B cell (primary cell): ENCODE measurements at regions not wholly inside any gene's neighbourhood (a gene's known extent, or its start where the extent isn't known, plus 50 kb on each side); places are given as distances from the start of the nearest gene placed in this dataset.

Source experiments
- ATAC-seq: fragments of 200-7000 bp; cut with Tn5 transposase; one replicate; pipeline ENCODE4 v1.10.0; 2021; ENCODE audit warnings: low read depth, mild to moderate bottlenecking, moderate number of reproducible peaks, moderate library complexity
- CTCF ChIA-PET: fragments of 350-600 bp; sonication (Branson Sonifier 250); formaldehyde crosslinking; loops from one replicate; lab custom pipeline; 2021; ENCODE audit warnings: antibody characterized with exemption, inconsistent platforms; lab: Charles Lee
- POLR2A ChIA-PET: fragments of 350-600 bp; sonication (Branson Sonifier 250); formaldehyde crosslinking; loops from one replicate; lab custom pipeline; 2021; ENCODE audit warnings: antibody characterized with exemption; lab: Charles Lee
- DNase-seq: peaks from one replicate; pipeline ENCODE4 v3.0.0; 2013
- H2AFZ ChIP-seq: 2 replicates; pipeline ENCODE4 v1.6.1; 2012; ENCODE audit warnings: mild to moderate bottlenecking, low read depth, low read length; ENCODE audit not compliant: insufficient read depth, poor library complexity, severe bottlenecking
- H3K27ac ChIP-seq, 2 donors: 1 replicate in 1 of 2; 2 replicates in 1 of 2; pipeline ENCODE4 v1.5.1; 2012 to 2013; ENCODE audit warnings: low read length in 2 of 2, mild to moderate bottlenecking in 2 of 2, moderate library complexity in 1 of 2
- H3K27me3 ChIP-seq, 4 experiments: fragments of 200-600 bp in 1 of 4; sonication (generic) in 1 of 4; replicated peaks in 1 of 4; 1 replicate in 2 of 4; 2 replicates in 2 of 4; pipeline versions ENCODE4 v1.6.1 to v1.7.0; 2013 to 2016; ENCODE audit warnings: low read length in 3 of 4, mild to moderate bottlenecking in 2 of 4, mixed read lengths in 1 of 4, moderate library complexity in 1 of 4; ENCODE audit not compliant: insufficient read depth in 4 of 4, control insufficient read depth in 3 of 4; ENCODE audit errors: control extremely low read depth in 1 of 4
- H3K36me3 ChIP-seq, 2 experiments: replicated peaks in 1 of 2; 1 replicate in 1 of 2; 2 replicates in 1 of 2; pipeline versions ENCODE4 v1.6.1 to v1.7.1; 2013; ENCODE audit warnings: low read length in 1 of 2; ENCODE audit not compliant: insufficient read depth in 2 of 2, control insufficient read depth in 1 of 2; ENCODE audit errors: control extremely low read depth in 1 of 2, extremely low read depth in 1 of 2
- H3K4me1 ChIP-seq, 2 donors: fragments of 200-600 bp in 1 of 2; sonication (generic) in 1 of 2; 1 replicate in 1 of 2; 2 replicates in 1 of 2; pipeline versions ENCODE4 v1.5.1 to v1.6.1; 2013 to 2017; ENCODE audit warnings: low read length in 2 of 2; ENCODE audit not compliant: control insufficient read depth in 2 of 2, insufficient read depth in 2 of 2
- H3K4me2 ChIP-seq: replicated peaks from 2 replicates; pipeline ENCODE3; 2012; ENCODE audit warnings: mild to moderate bottlenecking, low read depth, low read length; ENCODE audit not compliant: poor library complexity, severe bottlenecking
- H3K4me3 ChIP-seq, 5 experiments: fragments of 200-600 bp in 1 of 5; sonication (generic) in 1 of 5; 1 replicate in 3 of 5; 2 replicates in 2 of 5; pipeline versions ENCODE4 v1.5.1 to v1.7.0; 2011 to 2016; ENCODE audit warnings: low read length in 4 of 5, mild to moderate bottlenecking in 4 of 5, low read depth in 2 of 5, control low read depth in 1 of 5, moderate library complexity in 1 of 5; ENCODE audit not compliant: insufficient read depth in 1 of 5; ENCODE audit errors: control extremely low read depth in 1 of 5, extremely low read depth in 1 of 5
- H3K79me2 ChIP-seq: fragments of 200-600 bp; sonication (generic); one replicate; pipeline ENCODE4 v1.6.0; 2016; ENCODE audit warnings: low read length; ENCODE audit not compliant: control insufficient read depth, insufficient read depth
- H3K9ac ChIP-seq: fragments of 200-600 bp; sonication (generic); 2 replicates; pipeline ENCODE4 v1.6.1; 2017; ENCODE audit warnings: mild to moderate bottlenecking, low read length, moderate library complexity
- H3K9me3 ChIP-seq, 3 donors: one replicate each; pipeline versions ENCODE4 v1.6.1 to v1.7.1; 2013; ENCODE audit warnings: low read length in 2 of 3; ENCODE audit not compliant: control insufficient read depth in 2 of 3, insufficient read depth in 1 of 3; ENCODE audit errors: control extremely low read depth in 1 of 3
- H4K20me1 ChIP-seq: 2 replicates; pipeline ENCODE4 v1.6.0; 2012; ENCODE audit warnings: mild to moderate bottlenecking, low read length; ENCODE audit not compliant: insufficient read depth, control insufficient read depth, poor library complexity, severe bottlenecking
- H3K27ac Mint-ChIP-seq: one replicate; pipeline ENCODE4 v1.8.0; 2021; ENCODE audit warnings: mixed read lengths
- H3K27me3 Mint-ChIP-seq: one replicate; pipeline ENCODE4 v1.8.0; 2021; ENCODE audit warnings: mixed read lengths
- H3K4me1 Mint-ChIP-seq: one replicate; pipeline ENCODE4 v1.8.0; 2021; ENCODE audit warnings: mixed read lengths
- H3K4me3 Mint-ChIP-seq: one replicate; pipeline ENCODE4 v1.8.0; 2021; ENCODE audit warnings: mixed read lengths
- H3K9me3 Mint-ChIP-seq: one replicate; pipeline ENCODE4 v1.8.0; 2022; ENCODE audit warnings: mixed read lengths; ENCODE audit not compliant: insufficient read depth
- CTCF ChIP-seq: fragments of 200-600 bp; IDR thresholded peaks from one replicate; pipeline ENCODE4 v1.8.0; 2022; ENCODE audit warnings: antibody characterized with exemption, mild to moderate bottlenecking
- EZH2 ChIP-seq: IDR thresholded peaks from 2 replicates; pipeline ENCODE4 v1.6.1; 2012; ENCODE audit warnings: borderline replicate concordance, low read depth, mild to moderate bottlenecking, moderate library complexity, low read length; ENCODE audit not compliant: insufficient read depth, poor library complexity, severe bottlenecking
- WGBS: methylation state at CpG from one replicate; pipeline ENCODE4 v1.1.5; 2013; ENCODE audit warnings: missing lambda C conversion rate; ENCODE audit not compliant: insufficient coverage; 5-methylcytosine and 5-hydroxymethylcytosine counted together
- intact Hi-C: fragments of 100-400 bp; cut with micrococcal nuclease; formaldehyde crosslinking; loops from one replicate; pipeline ENCODE4 v1.10.0; 2022

DNA sequence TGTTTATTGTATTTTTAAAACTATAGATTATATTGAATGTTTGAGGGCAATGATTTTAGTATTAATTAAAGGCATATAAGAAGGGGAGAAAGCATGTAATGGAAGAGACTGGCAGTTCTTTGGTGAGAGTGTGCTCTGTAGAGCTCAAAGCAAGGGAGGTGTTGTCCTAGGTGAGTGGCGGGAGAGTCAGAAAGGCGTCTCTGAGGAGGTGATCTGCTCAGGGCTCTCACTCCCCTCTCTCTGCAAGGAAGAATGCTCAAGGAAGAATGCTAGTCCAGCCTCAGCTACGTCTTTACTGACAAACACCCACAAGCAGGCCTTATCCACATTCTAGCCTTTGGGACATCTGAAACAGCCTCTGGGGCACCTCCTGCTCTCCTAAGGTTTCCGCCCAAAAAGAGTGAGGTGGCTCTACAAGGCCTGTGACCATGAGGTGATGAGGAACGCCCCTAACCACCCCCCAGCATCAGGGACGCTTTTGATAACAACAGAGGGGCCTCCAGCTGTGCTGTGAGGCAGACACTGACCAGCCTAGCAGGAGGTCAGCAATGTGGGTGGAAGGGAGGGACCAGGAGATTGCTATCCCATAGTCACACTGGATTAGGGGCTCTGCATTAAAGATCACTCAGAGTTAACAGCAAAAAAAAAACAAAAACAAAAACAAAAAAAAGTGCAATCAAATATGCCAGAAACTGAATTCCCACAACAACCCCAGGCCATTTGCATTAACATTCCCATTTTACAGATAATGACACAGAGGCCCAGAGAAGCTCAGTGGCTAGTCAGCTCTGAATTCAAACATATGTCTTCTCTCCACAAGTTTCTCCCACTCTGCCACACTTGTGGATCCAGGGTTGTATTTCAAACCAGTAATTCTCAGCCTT, 202.2 kb upstream of the CTNNB1 start:
- TF ChIP-seq CTCF (no peak), EZH2 (no peak)
- intact Hi-C loops, result no loop called here

DNA sequence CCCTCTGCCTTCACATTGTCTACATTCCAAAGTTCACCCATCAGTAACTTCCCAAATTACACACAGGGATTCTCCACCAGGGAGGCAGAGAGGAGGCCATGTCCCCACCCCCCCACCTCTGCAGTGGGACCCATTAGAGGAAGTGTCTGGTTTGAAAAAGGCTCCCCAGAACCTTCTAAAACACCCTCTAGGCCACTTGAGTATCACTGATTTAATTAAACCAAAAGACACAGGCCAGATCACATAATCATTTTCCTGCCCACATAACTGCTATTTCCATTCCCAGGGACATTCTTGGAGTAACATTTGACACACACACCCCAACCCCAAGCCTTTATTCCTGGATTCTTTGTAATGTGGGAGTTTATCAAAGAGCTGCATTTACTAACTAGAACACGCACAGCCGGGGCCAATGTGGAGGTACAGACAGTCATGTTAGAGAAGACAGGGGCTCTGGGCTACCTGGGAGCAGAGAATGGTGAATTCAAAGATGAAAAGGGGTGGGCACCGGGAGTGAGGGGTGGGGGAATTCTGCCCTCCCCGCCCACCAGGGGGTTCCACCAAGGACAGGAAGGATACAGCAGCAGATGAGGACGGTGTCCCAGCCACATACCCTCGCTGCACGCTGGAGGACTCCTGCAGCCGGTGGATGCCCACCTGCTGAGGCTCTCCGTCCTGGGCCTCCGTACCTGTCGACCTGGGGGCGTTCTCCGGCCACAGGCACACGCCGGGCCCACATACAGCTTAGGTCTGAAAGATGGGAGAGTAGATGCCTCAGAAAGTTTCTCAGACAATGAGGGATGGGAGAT, 201.4 kb upstream of the CTNNB1 start:
- Histone ChIP-seq H3K9me3 (no peaks in the 10 kb centered on the region), H3K9ac (no peak overlapping the region), H3K79me2 (no peaks in the 10 kb centered on the region), H3K27ac (no peak overlapping the region), H3K4me1 (no peaks in the 10 kb centered on the region), H3K27me3 (no peaks in the 10 kb centered on the region), H4K20me1 (no peaks in the 10 kb centered on the region), H3K36me3 (no peaks in the 10 kb centered on the region), H3K4me3 (no peak overlapping the region), H2AFZ (no peak overlapping the region), H3K4me2 (no peak overlapping the region)
- H3K4me3 Mint-ChIP-seq, result no peak overlapping the region
- ChIA-PET POLR2A (no interaction called here), CTCF (no interaction called here)
- ATAC-seq (no peak), DNase-seq (no peak)
- intact Hi-C loops, result no loop called here
- 97% methylated on average over 15 of the region's 15 CpGs for WGBS
- no peak overlapping the region for H3K27ac Mint-ChIP-seq
- H3K4me1 Mint-ChIP-seq, result no peaks in the 10 kb centered on the region
- H3K27me3 Mint-ChIP-seq, result peaks cover 6% of the 10 kb centered on the region
- H3K9me3 Mint-ChIP-seq, result no peaks in the 10 kb centered on the region
- TF ChIP-seq EZH2 (no peak), CTCF (no peak)

More for the DNA sequence above, 202.2 kb upstream of the CTNNB1 start:
- Histone ChIP-seq H4K20me1 (no peaks in the 10 kb centered on the region), H3K27ac (no peak overlapping the region), H3K27me3 (no peaks in the 10 kb centered on the region), H3K9ac (no peak overlapping the region), H3K4me2 (no peak overlapping the region), H3K4me3 (no peak overlapping the region), H3K4me1 (no peaks in the 10 kb centered on the region), H3K79me2 (no peaks in the 10 kb centered on the region), H2AFZ (no peak overlapping the region), H3K36me3 (no peaks in the 10 kb centered on the region), H3K9me3 (no peaks in the 10 kb centered on the region)
- ATAC-seq (no peak), DNase-seq (no peak)
- Mint-ChIP-seq H3K27ac (no peak overlapping the region), H3K4me1 (no peaks in the 10 kb centered on the region), H3K4me3 (no peak overlapping the region), H3K27me3 (peaks cover 6% of the 10 kb centered on the region), H3K9me3 (no peaks in the 10 kb centered on the region)
- POLR2A ChIA-PET, result no interaction called here
- WGBS, result 88% methylated on average over 4 of the region's 6 CpGs
- CTCF ChIA-PET, result interaction anchor here (1.5 kb wide), 1 partner anchor 13 kb away, joined by 5 read pairs; no protein-coding TSS in a partner anchor
